Right ventricle myocardium inferior (tissue), 1 donor: ENCODE measurements at regions not wholly inside any gene's neighbourhood (a gene's known extent, or its start where the extent isn't known, plus 50 kb on each side); places are given as distances from the start of the nearest gene placed in this dataset.
"Not testable (repeated sequence)": the region's sequence is repeated elsewhere in the genome, so short reads cannot be mapped to it uniquely, and the experiment has no call there.

Experiments used
- ATAC-seq: fragments of 200-7000 bp; cut with Tn5 transposase; one replicate; pipeline ENCODE4 v1.9.1; 2020; ENCODE audit warnings: mild to moderate bottlenecking, moderate library complexity
- DNase-seq: peaks from one replicate; pipeline ENCODE4 v3.0.0; 2021; ENCODE audit errors: missing footprints
- intact Hi-C: fragments of 100-400 bp; cut with DNase I; formaldehyde crosslinking; loops from one replicate; pipeline ENCODE4 v1.11.0; 2022
- donor health status: DM: no; HTN: yes; CAD: no; lungs with severe emphysema.

DNA sequence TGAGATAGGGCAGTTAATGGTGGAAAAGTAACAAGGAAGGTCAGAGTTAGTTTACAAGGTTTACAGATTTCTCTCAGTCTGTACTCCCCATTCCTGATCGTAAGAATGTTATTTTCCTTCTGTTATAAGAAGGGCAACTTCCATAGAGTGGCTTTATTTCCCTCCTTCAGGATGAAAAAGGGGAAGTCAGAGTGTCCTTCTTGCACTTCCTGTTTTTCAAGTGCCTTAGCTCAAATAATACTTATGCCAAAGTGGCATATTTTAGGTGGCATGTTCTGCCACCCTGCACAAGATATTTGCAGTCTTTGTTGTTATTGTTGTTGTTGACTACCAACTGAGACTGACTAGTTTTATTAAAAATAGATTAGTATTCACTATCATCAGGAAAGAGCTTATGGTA lies 730.7 kb upstream of the ADGRL4 start:
- ATAC-seq: no peak
- intact Hi-C loops: no loop called here
- DNase-seq: no peak

DNA sequence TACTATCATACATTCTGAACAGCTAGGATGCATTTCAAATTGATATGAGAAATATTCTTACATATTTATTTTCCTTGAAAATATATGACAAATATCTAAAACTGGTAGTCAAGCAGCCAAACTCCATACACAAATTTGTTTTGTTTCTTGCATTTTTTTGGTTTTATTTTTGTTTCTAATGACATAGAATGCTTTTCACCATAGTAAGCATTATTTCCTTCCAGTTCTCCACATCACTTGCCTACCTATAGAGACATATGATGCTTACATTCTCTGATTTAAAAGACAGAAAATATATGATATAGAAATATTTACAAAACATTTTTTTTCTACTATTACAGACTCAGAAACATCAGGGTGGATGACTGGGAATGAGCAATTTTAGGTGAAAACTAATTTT lies 726.4 kb upstream of the ADGRL4 start:
- intact Hi-C loops: no loop called here
- no peak for DNase-seq
- no peak for ATAC-seq

DNA sequence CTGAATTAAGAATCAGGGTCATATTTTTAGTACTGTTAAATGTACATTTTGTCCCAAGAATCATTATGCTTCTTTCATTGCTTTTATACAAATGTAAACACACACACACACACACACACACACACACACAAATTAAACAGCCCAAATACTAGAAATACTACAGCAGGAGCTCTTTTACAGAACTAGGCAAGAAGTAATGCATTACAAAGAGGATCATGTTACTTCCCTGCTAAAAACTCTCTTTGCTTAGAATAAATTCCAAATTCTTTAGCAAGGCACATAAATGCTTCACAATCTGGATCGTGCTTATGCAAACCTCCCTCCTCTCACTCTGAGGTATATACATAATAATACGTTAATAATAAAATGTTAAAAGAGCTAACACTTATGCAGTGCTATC lies 720.4 kb upstream of the ADGRL4 start:
- intact Hi-C loops: no loop called here
- ATAC-seq: no peak
- no peak for DNase-seq

DNA sequence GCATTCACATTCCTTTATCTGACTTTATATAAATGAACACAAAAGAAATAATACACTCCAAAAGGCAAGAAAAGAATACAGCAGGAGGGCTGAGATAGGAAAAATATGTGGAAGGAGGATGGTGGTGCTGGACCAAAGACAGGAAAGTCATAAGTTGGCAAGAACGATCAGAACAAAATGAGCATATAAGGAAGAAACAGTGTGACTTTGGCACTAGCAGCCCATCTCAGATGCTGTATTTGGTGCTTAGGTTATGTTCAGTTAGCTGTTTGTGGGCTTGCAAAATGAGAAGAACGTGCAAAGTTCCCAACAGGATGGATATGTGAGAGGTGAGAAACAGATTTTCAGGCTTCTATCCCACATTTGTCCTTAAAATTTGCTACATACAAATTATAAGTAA lies 719.8 kb upstream of the ADGRL4 start:
- intact Hi-C loops: no loop called here
- ATAC-seq (no peak), DNase-seq (no peak)

DNA sequence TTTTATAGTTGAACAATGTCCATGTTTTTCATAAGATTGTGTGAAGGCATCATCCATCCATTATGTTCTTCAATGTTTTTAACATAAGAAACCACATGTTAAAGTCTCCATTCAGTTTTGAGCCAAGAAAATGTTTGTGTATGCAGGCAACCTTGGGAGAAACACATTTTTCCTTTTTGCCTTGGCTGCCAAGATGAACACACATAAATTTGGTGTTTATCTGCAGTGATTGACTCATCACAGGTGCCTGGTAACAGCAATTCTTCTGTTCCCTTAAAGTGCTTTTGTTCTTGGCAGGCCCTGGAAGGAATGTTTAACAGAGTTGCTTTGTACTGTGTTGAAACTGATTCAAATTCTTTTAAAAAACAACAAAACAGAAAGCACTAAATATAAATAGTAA lies 709.9 kb upstream of the ADGRL4 start:
- intact Hi-C loops: no loop called here
- DNase-seq (no peak), ATAC-seq (no peak)

DNA sequence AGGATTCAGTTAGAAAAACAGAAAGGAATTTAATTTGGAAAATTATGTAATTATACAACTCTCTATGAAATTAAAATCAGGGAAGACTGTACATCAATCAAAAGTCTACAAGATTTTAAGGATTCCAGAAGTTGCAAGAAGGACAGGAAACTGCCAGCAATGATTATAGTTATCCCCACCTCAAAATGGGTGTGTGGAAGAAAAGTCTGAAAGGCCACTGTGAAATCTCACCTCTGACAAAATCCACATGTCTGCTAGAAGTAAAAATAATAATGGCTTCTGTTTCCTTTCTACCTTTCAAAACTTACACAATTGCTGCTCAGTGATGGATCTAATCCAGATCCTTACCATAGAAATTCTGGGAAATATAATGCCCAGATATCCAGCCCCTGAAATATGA lies 708.1 kb upstream of the ADGRL4 start:
- intact Hi-C loops: no loop called here
- DNase-seq: no peak
- no peak for ATAC-seq

DNA sequence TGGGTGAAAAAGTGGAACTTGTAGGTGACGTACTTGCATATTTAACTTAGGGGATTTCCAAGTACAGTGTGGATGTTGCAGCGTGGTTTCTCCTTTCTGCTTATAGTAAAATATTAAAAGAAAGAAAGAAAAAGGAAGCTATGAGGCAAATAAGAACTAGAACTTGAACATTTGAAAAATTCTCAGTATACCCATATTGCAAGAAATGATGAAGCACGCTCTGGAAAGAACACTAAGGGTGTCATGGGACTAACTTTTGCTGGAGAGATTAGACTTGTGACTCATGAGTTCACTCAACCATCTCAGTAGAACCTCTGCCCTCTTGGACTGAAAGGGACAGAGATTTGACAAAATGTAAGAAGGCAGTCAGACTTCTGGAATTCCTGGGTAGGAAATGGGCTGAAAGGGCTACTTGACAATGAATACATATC lies 704.5 kb upstream of the ADGRL4 start:
- no peak for ATAC-seq
- intact Hi-C loops: no loop called here
- no peak for DNase-seq

DNA sequence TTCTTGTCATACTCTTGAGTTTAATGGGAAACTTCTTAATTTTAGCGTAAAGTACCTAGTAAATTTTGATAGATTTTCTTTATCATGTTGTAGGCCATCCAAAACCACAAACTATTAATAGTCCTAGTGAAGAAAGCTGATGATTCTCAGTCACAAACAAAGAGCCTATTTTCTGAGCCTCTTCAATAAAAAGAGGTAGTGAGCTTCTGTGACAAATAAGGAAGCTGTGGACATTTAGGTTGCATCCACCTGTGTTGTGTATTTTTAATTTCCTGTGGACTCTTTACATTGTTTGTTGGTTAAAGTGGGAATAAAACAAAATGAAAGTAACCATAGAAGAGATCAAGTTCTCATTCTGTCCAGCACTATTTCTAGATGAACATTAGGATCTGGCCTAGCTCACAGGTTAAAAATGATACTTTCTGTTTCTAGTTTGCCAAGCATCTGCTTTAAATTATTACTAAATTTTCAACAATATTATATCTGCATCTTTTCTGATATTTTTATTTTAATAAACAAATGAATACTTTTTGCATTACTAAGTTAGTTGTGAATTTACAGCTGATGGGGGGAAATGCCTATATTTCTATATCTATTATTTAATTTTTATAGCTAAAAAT lies 702.2 kb upstream of the ADGRL4 start:
- intact Hi-C loops: no loop called here
- ATAC-seq (no peak), DNase-seq (no peak)

DNA sequence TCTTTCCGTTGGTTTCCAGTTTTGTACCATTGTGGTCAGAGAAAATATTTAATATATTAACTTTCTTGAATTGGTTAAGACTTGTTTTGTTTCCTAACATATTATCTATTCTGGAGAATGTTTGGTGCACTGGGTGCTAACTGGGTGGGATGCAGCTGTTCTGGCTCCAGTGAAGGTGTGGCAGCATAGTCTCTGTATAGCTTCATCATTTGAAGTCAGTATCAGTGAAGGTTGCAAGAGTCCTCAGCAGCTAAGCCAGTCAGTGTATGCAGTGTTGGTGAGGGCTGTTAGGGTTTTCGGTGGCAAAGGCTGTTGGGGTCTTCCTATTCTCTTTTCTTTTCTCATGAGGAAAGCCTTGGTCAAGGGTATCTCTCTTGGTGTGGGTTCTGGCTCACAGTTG lies 698.7 kb upstream of the ADGRL4 start:
- DNase-seq (no peak), ATAC-seq (no peak)
- intact Hi-C loops: no loop called here

DNA sequence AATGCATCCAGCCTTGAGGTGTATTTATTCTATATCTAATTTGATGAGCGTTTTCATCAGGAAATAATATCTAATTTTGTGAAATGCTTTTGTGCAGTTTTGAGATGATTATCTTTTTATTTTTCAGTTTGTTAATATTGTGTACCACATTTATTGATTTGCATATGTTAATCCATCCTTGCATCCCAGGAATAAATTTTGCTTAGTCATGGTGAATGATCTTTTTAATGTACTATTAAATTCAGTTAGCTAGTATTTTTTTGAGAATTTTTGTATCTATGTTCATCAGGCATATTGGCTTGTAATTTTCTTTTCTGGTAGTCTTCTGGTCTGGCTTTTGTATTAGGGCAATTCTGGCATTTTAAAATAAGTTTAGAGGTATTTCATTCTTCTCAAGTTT lies 697.5 kb upstream of the ADGRL4 start:
- ATAC-seq: no peak
- intact Hi-C loops: no loop called here

DNA sequence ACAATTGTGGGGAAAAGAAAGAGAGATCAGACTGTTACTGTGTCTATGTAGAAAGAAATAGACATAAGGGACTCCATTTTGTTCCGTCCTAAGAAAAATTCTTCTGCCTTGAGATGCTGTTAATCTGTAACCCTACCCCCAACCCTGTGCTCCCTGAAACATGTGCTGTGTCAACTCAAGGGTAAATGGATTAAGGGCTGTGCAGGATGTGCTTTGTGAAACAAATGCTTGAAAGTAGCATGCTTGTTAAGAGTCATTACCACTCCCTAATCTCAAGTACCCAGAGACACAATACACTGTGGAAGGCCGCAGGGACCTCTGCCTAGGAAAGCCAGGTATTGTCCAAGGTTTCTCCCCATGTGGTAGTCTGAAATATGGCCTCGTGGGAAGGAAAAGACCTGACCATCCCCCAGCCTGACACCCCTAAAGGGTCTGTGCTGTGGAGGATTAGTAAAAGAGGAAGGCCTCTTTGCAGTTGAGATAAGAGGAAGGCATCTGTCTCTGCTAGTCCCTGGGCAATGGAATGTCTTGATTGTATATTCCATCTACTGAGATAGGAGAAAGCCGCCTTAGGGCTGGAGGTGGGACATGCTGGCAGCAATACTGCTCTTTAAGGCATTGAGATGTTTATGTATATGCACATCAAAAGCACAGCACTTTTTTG lies 695.9 kb upstream of the ADGRL4 start:
- ATAC-seq, DNase-seq, intact Hi-C loops: not testable (repeated sequence)

More for the DNA sequence above, 697.5 kb upstream of the ADGRL4 start:
- no peak for DNase-seq

DNA sequence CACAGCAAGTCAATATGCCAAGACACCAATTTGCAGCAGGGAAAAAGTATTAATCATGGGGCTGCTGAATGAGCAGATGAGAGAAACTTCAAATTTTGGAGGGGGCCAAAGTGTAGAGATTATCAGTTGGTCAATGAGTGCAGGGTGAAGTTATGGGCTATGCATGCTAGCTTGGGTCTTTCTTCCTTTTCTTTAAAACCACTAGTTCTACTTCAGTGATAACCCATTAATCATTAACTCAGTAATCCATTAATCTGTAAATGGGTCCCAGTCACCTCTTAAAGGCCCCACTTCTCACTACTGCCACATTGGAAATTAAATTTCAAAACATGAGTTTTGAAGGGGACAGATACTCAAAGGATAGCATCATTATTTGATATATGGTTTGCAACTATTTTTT lies 688.6 kb upstream of the ADGRL4 start:
- no peak for DNase-seq
- no peak for ATAC-seq
- intact Hi-C loops: no loop called here

DNA sequence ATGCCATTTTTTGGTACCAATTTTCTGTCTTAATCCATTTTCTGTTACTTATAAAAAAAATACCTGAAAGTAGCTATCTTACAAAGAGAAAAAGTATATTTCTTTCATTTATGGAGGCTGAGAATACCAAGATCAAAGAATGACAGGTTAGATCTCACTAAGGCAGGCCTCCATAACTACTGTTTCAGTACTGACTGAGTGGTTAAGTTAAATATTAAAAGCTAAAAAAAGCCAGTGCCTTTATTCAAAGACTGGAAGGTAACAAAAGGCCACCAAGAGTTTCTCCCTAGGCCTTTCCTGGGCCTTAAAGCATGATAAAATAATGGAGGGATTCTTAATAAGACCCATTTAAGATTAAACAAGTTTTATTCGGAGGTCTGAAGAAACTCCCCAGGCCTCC lies 687.7 kb upstream of the ADGRL4 start:
- intact Hi-C loops: no loop called here
- no peak for DNase-seq
- no peak for ATAC-seq

DNA sequence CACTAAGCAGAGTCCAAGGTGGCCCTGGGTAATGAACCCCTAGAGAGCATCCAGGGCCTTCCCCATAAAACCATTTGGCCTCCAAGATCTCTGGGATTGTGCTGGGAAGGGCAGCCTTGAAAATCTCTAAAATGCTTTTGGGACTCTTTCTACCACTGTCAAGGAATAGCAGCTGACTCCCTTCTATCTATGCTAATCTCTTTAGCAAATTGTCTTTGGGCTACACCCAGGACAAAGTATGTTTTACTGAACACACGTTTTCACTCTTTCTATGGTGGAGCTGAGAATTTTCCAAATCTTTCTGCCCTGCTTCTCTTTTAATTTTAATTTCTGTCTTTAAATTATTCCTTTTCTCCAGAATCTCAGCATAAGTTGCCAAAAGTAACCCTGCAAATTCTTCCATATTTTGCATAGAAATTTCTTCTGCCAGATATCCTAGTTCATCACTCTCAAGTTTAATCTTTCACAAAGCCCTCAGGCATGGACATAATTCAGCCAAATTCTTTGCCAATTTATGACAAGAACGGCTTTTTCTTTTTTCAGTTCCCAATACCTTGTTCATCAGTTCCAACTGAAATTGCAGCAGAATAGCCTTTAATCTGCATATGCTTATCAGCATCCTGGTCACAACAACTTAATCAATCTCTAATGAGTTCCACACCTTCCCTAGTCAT lies 687.0 kb upstream of the ADGRL4 start:
- intact Hi-C loops: no loop called here
- ATAC-seq: no peak

DNA sequence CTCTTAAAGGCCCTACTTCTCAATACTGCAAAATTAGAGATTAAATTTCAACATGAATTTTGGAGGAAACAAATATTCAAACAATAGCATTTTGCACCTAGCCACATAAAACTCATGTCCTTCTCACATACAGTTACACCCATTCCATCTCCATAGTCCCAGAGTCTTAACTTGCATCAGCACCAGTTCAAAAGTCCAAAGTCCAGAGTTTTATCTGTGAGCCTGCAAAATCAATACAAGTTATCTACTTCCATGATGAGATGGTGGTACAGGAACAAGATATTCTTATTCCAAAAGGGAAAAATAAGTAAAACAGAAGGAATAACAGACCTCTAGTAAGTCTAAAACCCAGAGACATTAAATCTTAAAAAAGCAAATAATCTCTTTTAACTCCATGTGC lies 686.0 kb upstream of the ADGRL4 start:
- intact Hi-C loops: no loop called here
- no peak for DNase-seq
- ATAC-seq: no peak

More for the DNA sequence above, 687.0 kb upstream of the ADGRL4 start:
- no peak for DNase-seq

DNA sequence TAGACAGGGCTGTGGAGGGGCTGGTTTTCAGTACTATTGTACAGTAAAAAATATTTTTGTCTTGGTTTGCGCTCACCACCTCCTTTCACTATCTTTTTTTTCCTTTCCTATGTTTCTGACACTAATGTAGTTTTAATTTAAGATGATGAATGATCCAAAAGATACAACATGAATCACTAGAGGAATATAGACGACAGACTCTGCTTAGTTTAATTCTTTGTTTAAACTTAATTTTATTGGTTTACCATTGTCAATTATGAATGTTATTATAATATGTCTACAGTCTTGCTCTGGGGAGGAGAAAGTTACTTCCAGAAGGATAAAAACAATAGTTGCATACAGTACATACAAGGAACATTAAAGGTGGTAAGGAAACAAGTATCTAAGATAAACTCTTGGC lies 682.4 kb upstream of the ADGRL4 start:
- intact Hi-C loops: no loop called here
- ATAC-seq (no peak), DNase-seq (no peak)

DNA sequence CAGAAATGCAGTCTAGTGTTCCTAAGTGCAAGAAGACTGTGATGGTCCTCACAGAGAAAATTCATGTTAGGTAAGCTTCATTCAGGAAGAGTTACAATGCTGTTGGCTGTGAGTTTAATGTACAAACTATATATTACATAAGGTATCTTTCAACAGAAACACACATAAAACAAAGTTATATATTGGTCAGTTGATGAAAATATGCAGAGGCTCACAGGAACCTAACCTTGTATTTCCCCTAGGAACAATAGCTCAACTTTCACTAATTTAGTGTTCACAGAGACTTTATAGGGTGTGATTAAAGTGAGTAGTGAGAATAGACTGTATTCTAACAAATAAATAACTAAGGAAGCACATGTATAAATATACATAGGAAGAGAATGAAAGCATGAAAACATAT lies 676.9 kb upstream of the ADGRL4 start:
- no peak for ATAC-seq

DNA sequence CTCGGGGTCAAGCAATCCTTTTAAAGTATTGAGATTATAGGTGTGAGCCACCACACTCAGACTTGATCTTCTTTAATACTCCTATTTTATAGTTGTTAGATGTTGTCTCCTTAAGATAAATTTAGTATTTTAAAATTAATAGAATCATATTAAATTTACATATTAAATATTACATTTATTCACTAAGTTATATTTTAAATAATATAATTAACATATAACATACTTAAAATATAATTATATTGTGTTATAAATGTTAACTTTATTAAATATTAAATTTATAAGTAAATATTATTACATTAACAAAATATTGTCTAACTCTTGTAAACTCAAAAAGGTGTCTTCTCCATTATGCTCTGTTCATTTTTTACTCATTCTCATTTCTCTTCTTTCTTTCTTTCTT lies 675.9 kb upstream of the ADGRL4 start:
- no peak for ATAC-seq
- intact Hi-C loops: no loop called here
- no peak for DNase-seq

More for the DNA sequence above, 676.9 kb upstream of the ADGRL4 start:
- no peak for DNase-seq
- intact Hi-C loops: no loop called here

DNA sequence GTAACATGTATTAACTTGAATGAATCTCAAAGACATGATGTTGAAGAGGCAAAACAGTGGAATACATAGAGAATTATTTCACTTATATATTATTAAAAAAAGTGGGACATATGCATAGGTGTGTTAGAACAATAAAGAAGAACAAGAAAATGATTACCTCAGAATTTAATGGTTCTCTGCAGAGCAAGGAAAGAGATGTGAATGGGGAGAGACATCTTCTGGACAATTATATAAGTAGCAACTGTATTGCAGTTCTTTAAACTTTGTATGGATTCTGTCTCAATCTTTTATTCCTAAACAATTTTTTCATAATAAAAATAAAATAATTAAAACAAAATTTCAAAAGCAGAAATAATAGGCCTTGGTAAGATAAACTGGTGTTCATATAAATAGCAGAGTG lies 674.9 kb upstream of the ADGRL4 start:
- no peak for DNase-seq
- ATAC-seq: no peak
- intact Hi-C loops: no loop called here

DNA sequence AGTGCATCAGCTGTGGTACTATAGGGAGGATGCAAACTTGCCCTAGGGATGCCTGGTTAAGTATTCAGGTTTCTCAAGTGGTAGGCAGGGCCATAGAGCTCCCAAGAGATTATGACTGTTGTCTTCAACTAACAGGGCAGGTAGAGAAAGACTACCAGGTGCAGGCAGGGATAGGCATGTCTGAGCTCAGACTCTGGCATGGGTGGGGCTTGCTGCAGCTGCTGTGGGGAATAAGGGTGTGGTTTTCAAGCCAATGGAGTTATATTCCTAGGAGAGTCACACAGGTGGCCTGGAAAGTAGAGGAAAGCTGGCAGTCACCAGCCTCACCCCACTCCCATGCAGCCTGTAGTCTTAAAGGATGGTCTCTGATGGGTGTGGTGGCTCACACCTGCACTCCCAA lies 673.4 kb upstream of the ADGRL4 start:
- intact Hi-C loops: no loop called here
- DNase-seq: no peak
- ATAC-seq: no peak
